Posterior cingulate gyrus (tissue), 11 donors: ENCODE measurements at regions not wholly inside any gene's neighbourhood (a gene's known extent, or its start where the extent isn't known, plus 50 kb on each side); places are given as distances from the start of the nearest gene placed in this dataset.
A peak's percentile ranks its signal among the peaks of the same experiment; 100 is the strongest.
"Not testable (repeated sequence)": the region's sequence is repeated elsewhere in the genome, so short reads cannot be mapped to it uniquely, and the experiment has no call there.

ENCODE experiments used
- DNase-seq, 10 donors: peaks; one replicate each; pipeline versions ENCODE4 v3.0.0 to v3.0.0-alpha.2; 2020 to 2021; ENCODE audit warnings: mixed read lengths in 3 of 10
- intact Hi-C: fragments of 100-400 bp; cut with DNase I; formaldehyde crosslinking; loops from one replicate; pipeline ENCODE4 v1.15.1; 2023

DNA sequence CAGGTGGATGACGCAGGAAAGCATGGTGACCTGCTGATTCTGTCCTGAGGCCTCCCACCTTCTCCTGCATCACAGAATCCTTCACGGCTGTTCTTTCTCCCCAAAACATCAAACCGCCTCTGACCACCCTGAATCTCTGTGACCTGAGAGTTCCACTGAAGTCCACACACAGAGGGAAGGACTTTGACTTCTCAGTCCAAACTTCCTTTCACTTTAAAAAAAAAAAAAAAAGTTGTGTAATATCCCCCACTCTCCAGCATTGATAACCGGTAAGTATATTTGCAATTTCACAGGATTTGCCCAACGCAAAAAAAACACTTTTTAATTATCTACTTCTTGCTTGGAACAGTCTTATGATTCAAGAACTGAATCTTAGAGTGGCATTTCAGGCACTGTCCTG is 259.5 kb upstream of the IRS2 start:
- peak in 1 of 10 donors; percentile 22 for DNase-seq
- intact Hi-C loops, result no loop called here

DNA sequence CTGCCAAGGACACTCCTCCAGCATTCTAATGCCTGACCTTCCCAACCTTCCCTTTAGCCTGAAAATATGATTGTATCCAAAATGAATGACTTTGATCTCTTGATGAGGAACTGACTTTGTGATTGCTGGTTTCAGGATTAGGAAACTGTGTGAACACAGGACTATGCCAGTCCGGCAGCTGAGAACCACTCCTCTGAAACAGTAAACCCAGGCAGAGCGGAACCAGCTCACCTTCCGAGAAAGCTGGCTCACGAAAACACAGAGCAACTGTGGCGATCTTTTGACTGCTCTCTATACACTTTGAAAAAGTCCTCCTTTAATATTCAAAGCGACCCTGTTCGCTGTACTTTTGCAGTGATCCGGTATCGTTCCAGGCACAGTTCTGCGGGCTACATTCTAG is 258.8 kb upstream of the IRS2 start:
- peak in 1 of 10 donors; percentile 22 for DNase-seq
- intact Hi-C loops, result no loop called here

DNA sequence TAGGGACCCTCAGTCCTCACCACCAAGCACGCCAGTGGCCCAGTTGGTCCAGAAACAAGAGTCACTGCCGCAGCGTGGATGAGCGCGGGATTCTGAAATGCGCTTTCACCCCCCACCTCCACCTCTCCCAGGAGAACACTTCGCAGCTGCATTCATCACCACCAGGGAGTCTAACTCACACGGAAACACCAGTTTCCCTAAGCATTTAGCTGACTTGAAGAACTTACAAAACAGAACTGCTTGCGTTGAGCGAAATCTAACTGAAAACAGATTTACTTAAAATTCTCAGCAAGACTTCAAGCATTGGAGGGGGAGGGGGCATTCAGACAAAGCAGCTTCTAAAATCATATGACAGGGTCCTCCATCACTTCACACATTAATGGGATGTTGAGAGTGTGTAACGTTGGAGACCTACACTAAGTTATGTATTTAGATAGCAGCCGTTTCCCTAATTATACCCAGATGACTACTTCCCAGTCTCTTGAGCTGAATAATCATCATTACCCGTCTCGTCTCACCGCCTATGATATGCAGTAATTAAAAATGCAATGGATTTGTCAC is 258.2 kb upstream of the IRS2 start:
- intact Hi-C loops, result no loop called here
- peak in 1 of 10 donors; percentile 61 for DNase-seq

DNA sequence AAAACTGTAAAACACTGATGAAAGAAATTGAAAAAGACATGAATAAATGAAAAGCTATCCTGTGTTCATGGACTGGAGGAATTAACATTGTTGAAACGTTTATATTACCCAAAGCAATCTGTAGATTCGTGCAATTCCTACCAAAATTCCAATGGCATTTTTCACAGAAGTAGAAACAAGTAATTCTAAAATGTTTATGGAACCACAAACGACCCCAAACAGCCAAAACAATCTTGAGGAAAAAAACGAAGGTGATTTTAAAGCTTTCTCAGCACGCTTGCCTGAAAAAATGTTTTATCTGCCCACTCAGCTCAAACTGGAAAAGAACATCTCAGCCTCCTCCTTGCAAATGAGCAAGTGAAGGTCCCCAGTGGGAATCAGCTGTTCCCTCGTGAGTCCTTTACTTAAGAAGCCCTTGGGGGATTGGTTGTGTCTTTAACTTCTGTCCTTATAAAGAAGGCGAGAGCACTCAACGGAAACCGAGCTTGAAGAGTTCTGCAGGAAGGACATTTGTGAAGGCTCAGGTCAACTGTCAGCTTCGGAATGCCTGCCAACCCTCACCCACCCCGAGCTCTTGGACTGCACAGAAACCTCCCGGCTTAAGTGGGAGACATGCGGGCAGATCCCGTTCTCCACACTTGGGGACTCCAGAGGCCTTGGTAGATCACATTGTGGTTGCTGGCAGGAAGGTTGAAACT is 256.0 kb upstream of the IRS2 start:
- intact Hi-C loops, result no loop called here
- DNase-seq, result peak in 1 of 10 donors; percentile 56

DNA sequence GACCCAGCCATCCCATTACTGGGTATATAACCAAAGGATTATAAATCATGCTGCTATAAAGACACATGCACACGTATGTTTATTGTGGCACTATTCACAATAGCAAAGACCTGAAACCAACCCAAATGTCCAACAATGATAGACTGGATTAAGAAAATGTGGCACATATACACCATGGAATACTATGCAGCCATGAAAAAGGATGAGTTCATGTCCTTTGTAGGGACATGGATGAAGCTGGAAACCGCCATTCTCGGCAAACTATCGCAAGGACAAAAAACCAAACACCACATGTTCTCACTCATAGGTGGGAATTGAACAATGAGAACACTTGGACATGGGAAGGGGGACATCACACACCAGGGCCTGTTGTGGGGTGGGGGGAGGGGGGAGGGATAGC is 255.3 kb upstream of the IRS2 start:
- DNase-seq, intact Hi-C loops: not testable (repeated sequence)

DNA sequence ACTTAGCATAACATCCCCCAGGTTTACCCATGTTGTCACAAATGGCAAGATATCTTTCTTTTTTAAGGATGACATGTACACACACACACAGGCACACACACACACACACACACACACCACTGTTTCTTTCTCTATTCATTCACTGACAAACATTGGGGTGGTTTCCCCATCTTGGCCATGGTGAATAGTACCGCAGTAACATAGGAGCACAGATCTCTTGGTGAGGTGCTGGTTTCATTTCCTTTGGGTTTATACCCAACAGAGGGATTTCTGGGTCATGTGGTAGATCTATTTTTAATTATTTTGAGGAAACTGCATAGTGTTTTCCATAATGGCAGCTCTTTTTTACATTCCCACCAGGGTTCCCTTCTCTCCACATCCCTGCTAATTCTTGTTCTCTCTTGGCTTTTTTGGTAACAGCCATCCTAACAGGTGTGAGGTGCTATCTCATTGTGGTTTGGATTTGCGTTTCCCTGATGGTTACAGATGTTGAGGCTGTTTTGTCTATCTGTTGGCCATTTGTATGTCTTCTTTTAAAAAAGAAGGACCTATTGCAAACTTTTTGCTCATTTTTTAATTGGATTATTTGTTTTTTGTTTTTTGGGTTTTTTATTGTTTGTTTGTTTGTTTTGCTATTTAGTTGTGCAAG is 251.7 kb upstream of the IRS2 start:
- no peak for DNase-seq
- intact Hi-C loops, result no loop called here

DNA sequence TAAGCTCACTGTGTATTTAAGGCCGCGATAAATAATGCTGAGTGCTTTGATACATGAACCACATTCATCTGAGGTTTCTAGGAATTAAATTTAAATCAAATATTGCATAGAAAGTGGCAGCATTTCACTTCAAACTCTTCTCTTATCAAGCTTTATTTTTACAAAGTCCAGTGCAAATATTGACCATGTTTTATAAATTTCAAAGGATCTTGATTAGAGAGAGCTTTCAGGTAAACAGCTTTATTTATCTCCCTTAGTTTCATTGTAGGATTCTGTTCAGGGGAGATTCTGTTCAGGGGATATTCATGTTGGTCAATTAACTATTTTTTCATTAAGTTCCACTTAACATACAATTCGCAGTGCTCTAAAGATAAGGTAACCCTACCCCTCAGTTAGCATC is 249.7 kb upstream of the IRS2 start:
- intact Hi-C loops, result no loop called here
- DNase-seq, result no peak

DNA sequence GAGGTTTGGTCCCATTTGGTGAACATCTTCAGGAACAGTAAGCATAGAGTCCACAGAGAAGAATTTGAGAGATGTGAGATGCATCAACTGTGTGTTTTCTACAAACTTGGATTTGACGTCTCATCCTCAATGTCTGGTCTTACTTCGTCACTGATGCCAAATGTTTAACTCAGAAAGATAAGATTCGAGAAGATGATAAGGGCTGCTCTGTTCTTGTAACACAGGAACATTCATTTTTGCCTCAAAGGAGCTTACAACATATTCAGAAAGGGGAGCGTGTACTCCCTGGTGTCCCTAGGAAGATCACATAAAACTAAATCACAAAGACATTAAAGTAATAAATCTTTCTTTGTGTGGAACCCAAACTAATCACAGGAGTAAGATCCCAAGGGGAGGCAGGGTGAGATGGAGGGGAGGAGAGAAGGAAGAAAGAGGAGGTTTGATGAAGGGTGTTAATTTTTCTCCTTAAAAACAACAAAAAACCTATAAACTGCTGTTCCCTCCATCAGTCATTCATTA is 247.7 kb upstream of the IRS2 start:
- DNase-seq, result no peak
- intact Hi-C loops, result no loop called here

DNA sequence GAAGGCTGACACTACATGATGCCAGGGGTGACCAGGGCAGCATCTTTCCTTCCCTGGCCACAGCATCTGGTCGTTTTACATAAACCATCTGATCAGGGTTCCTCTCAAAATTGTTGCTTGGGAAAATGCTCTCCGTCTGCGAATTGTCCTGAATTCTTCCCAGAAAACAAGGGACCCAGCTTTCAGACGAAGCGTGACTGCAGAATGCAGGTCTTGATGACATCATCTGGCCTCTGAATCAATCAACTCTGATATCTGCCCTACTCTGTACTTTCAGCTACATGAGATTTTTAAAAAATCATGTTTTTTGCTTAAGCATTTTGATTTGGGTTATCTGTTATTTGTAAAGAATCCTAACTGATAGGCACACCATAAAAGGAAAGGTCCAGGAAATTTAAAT is 246.6 kb upstream of the IRS2 start:
- intact Hi-C loops, result no loop called here
- no peak for DNase-seq

DNA sequence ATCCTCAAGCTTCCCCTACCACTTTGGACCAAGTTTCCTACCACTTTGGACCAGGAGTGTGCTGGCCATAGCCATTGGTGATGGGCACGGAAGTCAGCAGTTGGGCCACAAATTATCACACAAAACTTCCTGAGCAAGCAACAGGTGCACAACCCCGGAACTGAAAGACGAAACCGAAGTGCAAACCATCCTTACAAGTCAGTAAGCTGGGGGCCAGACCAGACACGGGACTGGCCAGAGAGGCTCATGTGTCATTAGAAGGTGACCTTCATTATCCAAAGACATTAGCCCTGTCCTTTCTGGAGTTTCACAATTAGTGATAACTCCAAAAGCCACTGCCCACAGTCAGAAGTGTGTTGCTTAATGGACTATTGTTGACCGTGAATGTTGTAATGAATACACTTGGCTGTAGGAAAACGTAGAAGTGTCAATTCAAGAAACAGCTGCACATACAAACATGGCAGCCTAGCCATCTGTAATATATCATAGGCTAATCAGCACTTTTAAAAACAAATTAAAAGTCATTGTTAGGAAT is 244.1 kb upstream of the IRS2 start:
- intact Hi-C loops, result no loop called here
- DNase-seq, result no peak

DNA sequence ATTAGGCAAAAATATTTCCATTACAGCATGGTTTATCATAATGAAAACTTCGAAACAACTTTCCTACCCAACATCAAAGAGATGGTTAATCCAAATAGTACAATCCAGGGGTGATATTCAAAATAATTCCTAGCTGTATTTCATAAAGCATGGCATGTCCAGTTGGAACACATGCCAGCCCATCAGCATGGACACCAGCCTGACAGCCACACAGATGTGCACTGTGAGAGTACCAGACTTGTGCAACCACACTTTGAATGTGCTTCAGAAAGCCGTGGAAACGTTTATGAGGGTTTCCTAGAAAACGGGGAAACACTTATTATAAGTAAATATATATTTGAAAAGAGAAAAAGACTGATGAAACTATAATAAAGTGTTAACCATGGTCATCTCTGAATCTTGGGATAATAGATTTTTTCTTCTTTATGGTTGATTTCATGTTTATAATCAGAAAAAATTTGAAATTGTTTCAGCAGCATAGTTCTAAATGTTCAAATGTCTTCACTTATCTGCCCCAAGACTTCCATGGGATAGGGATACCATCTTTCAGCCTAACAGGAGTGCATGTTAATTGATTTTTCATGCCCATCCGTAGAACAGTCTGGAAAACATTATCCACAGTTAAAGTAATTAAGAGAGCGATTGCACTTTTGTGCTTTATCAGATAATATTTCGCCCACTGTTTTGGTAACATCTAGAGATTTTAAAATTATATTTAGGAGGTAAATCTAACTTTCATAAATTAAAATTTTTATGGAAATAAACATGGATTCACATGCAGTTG is 242.6 kb upstream of the IRS2 start:
- intact Hi-C loops, result no loop called here
- DNase-seq, result no peak

DNA sequence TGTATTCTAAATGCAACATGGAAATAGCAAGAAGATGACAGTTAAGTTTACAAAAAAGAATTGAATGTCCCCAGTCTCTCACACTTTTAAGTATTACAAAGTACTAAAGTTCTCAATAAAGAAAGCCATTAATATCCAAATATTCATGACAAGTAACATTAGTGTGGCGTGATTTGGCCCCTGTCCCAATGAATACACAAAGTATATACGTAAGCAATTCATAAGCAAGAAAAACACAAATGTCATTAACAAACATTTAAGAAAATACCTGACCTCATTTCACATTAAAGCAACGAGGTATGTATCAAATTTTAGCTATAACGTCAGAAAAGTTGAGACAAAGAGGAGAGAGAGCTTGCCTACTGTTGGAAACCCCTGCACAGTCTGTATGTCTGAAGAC is 241.9 kb upstream of the IRS2 start:
- intact Hi-C loops, result no loop called here
- DNase-seq, result no peak

DNA sequence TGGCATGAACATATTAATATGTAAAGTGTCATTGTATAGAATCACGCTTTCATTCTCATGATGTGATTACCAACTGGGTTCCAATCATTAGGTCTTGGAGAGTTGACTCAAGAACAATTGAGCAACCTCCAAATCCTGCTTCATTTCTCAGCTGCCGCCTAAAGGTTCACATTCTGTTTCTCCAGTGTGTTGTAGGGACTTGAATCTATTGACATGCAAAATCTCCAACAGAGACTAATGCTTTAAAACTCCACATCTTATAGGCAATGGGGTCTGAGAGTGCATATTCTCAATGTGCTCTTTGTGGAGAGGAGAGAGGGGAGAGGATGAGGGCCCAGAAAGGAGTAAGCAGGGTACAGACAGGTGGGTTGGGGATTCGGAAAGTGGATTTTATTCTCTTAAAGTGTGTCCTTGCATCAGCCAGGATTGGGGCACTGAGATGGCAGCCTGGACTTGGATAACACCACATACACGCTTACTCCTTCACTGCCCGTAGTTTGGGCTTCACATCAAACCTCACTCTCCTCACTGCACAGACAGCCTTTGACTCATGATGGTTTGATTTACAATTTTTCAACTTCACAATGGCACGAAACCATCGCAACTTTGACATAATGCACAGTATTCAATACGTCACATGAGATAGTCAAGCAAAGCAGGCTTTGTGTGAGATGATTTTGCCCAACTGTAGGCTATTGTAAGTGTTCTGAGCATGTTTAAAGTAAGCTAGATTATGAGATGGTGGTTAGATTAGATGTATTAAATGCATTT is 241.3 kb upstream of the IRS2 start:
- intact Hi-C loops, result no loop called here
- DNase-seq, result no peak

DNA sequence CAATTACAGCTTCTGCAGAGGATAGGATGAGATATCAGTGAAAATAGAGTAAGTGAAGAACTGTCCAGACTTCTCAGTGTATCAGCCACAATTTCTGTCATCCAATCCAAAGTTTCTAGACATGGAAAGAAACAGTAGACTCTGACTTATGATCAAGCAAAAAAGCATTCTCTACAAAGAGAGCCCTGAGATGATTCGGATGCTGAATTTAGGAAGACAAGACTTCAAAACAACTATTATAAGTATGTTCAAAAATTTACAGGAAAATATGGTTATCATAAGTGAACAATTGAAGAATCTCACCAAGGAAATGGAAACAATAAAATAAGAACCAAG is 238.2 kb upstream of the IRS2 start:
- DNase-seq, result no peak
- intact Hi-C loops, result no loop called here

DNA sequence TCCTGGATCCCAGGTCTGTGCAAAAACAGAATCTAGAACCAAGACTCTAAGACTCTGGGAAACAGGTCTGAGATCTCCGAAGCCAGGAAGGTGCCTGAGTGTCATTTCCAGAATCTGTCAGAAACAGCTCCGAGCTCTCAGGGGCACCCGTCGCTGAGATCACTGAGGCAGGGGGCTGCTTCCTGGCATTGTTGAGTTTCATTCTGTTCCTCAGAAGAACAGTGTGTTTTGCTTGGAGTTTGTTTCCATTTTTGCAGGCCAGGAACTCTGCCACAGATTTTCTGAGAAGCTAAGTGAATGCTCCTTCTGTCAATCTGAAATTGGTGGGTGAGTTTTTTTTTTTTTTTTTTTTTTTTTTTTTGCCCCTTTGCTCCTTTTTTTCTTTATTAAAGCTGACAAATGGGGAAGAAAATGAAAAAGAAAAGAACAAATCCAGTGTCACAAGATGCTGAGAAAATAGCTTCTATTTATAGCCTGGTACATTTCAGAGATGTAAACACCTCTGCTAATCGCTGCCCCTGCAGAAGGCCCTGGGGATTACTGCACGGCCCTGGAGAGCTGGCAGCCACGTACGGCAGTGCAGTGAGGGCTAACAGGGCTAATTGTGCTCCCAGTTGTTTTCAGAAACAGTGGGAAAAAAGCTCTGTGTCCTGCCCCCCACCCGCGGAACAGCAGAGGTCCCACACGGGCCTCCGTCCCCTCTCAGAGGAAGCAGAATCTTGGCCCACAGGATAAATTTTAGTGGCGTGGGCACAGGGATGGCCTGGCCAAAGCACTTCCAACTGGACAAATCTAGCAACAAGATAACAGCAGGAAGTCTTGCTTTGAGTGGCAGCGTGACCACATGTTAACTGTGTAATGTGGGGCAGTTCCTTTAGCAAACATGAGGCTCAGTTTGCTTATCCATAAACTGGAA is 237.6 kb upstream of the IRS2 start:
- intact Hi-C loops, result no loop called here
- DNase-seq, result peak in 3 of 10 donors; percentile 19 to 89 (median 70)

DNA sequence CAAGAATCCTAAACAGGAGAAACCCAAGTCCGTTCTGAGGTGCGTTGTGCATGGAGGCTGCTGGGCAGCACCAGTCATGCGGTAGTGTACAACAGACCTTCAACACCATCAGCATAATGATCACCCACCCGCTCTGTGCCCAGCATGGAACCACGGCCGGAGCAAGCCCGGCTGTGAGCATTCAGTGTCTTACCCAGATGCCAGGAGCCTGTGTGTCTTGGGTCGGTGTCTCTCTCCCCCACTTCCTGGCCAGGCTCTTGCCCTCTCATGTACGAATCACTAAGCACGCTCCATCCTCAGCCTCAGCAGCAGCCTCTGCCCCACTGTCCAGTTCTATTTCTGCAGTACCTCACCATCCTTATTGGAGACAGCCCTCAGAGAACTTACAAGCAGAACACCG is 231.6 kb upstream of the IRS2 start:
- intact Hi-C loops, result no loop called here
- DNase-seq, result no peak

DNA sequence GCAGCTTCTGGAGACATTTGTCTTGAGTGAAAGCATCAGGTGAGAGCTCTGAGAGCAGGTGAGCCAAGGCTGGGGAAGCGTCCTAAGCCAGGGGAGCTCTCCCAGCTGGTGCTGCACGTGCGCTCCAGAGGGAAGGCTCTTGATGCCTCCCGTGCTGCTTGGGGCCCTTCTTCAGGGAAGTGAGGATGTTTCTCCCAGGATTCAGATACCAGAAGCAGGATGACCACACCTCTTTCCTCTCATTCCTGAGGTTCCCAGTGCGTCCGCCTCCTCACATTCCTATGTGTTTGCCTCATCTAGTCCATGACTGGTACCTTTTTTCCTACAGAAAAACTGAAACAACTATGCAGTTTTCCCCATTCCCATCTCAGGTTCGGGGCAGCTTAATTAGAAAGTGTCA is 231.0 kb upstream of the IRS2 start:
- intact Hi-C loops, result no loop called here
- DNase-seq, result no peak

DNA sequence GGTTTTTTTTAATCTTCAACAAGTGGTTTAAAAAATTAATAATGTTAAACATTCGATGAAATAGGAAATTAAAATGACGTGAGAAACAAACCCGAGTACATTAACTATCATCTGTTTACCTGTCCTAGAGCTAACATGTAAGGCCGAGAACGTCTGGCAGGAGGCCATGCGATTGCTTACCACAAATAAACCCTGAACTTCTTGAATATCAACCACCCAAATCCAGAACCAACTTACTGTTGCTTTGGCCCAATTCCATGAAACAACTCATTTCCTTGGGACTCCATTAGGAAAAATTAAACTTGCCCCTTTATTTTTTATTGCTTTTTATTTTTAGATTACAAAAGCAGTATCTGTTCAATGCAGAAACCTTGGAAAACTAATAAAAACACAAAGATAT is 228.9 kb upstream of the IRS2 start:
- no peak for DNase-seq
- intact Hi-C loops, result no loop called here

DNA sequence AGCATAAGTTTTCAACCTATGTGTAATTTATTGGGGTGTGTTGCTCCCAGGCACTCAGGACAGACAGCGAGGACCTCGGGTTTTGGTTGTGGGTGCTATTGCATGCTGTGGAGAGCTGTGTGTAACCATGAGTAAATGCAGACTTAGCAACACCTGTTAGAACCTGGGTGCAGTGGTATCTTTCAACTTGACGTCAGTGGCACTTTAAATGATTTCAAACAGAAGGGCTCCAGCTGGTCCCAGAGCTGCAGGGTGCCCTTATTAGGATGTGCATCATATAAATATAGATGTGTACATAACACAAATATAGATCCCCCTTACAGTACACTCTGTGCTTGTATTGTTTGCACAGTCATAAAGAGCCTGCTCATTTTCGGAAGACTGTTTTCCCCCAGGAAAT is 228.3 kb upstream of the IRS2 start:
- peak in 1 of 10 donors; percentile 59 for DNase-seq
- intact Hi-C loops, result no loop called here
